ENCODE measurements at regions not wholly inside any gene's neighbourhood (a gene's known extent, or its start where the extent isn't known, plus 50 kb on each side); places are given as distances from the start of the nearest gene placed in this dataset.

DNA sequence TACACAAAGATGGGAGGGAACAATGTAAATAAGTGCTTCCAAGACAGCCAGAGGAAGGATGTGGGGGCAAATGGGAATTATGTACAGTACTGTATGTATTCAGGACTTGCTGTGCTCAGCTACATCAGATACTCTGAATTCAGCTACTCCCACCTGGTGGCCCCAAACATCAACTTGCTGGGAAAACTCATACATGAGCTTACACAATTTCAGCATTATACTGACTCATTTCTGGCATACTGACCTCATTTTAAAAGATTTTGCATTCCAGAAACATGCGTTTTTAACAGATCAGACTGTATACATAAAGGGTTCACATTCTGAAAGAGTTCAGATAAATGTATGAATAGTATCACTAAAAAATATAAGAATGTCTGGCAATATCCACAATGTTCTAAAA is 59.7 kb downstream of the GPX5 start:
- no peak for DNase-seq
- Mint-ChIP-seq H3K27ac (no peak overlapping the region), H3K27me3 (peaks cover 72% of the 10 kb centered on the region)

DNA sequence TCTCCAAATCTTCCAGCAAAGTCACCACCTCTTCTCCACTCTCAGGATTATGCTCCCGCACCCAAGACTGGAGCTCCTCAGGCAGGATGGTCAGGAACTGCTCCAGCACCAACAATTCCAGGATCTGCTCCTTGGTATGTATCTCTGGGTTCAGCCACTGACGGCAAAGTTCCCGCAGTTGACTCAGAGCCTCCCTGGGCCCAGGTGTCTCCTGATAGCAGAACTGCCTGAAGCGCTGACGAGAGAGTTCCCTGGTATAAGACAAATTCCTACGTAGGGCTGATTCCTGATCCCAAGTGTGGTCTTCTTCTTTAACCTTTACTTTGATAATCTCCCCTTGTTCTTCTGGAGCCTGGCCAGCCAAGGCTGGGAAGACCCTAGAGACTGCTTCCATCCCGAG is 60.6 kb downstream of the GPX5 start:
- H3K4me1 Mint-ChIP-seq (ENCODE audit: low read depth), result peaks cover 27% of the 10 kb centered on the region
- DNase-seq, result no peak
- H3K27ac Mint-ChIP-seq, result no peak overlapping the region
- H3K36me3 Mint-ChIP-seq (ENCODE audit: low read depth), result peaks cover 6% of the 10 kb centered on the region
- H3K4me3 Mint-ChIP-seq, result peak overlapping the region; percentile 82
- no peaks in the 10 kb centered on the region for H3K9me3 Mint-ChIP-seq
- peaks cover 82% of the 10 kb centered on the region for H3K27me3 Mint-ChIP-seq

More for the DNA sequence above, 59.7 kb downstream of the GPX5 start:
- no peaks in the 10 kb centered on the region for H3K9me3 Mint-ChIP-seq
- no peak overlapping the region for H3K4me3 Mint-ChIP-seq
- H3K36me3 Mint-ChIP-seq (ENCODE audit: low read depth), result peaks cover 6% of the 10 kb centered on the region
- peaks cover 27% of the 10 kb centered on the region for H3K4me1 Mint-ChIP-seq (ENCODE audit: low read depth)

DNA sequence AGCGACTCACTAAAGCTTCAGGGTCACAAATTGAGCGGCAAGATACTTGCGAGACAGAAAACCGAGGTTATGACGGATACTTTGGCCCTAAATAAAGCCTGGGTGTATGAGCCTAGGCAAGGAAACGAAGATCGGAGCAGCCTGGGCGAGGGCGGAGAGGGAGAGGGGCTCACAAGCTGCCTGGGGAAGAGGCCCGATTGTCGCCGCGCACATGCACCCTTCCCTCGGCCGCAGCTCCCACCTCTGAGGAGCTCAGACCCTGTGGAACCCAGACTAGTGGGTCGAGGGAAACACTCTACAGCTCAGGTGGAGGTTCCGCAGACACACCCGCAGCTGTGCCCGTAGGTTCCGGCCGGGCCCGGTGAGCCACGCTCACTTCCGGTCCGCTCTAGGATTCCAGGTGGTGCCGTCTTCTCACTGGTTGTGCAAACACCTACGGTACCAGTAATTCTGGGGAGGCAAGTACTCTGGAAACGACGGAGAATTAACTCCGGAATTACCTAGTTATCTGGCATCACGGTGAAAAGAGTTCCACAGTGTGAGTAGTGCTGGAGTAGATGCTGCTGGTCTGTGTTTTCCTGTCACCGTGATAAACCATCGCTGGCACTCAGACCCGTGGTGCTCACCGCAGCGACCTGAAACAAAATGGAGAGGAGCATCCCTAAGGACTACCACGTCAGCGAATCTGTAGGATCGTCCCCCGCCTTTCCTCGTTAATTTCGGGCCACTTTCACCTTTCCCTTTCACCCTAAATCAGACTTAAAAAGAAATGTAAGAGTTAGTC is 61.5 kb downstream of the GPX5 start:
- H3K4me3 Mint-ChIP-seq, result peak overlapping the region; percentile 82
- H3K36me3 Mint-ChIP-seq (ENCODE audit: low read depth), result peaks cover 6% of the 10 kb centered on the region
- H3K4me1 Mint-ChIP-seq (ENCODE audit: low read depth), result peaks cover 27% of the 10 kb centered on the region
- H3K27me3 Mint-ChIP-seq, result peaks cover 85% of the 10 kb centered on the region
- H3K27ac Mint-ChIP-seq, result no peak overlapping the region
- peak; percentile 79 for DNase-seq
- peaks cover 3% of the 10 kb centered on the region for H3K9me3 Mint-ChIP-seq

DNA sequence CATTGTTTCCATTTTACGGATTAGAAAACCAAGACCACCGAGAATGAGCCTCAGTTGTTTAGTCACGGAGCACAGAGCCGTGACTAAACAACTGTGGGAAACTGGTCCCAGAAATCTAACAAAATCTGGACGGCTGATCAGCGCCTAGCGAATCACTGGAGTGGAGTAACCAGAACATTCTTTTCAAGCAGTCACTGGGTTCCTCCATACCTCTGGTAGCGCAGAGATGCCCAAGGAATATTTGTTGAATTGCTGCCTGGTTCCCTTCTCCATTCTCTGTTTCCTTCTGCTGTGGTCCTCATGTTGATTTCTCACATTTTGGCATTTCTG is 62.0 kb downstream of the GPX5 start:
- DNase-seq, result no peak
- peaks cover 85% of the 10 kb centered on the region for H3K27me3 Mint-ChIP-seq
- peaks cover 3% of the 10 kb centered on the region for H3K9me3 Mint-ChIP-seq
- no peak overlapping the region for H3K27ac Mint-ChIP-seq
- H3K4me1 Mint-ChIP-seq (ENCODE audit: low read depth), result peaks cover 27% of the 10 kb centered on the region
- H3K36me3 Mint-ChIP-seq (ENCODE audit: low read depth), result peaks cover 6% of the 10 kb centered on the region
- peak overlapping the region; percentile 82 for H3K4me3 Mint-ChIP-seq

DNA sequence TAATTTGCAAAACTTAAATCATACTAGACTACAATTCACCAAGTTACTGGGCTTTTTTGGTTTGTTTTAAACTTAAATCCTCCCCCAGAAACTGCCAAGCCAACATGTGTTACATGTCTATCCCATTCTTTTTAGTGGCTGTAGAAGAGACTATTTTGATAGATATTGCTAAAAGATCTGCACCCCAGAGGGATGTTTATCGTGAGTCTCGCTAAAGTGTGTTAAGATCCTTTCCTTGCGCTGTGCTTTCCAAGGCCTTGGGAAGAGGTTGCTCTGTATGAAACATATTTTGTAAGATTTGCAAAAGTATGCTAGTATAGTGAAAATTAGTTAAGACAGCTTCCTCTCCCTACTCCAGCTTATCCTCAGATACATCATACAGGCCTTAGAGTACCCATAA is 63.0 kb downstream of the GPX5 start:
- peaks cover 3% of the 10 kb centered on the region for H3K9me3 Mint-ChIP-seq
- H3K27me3 Mint-ChIP-seq, result peaks cover 85% of the 10 kb centered on the region
- H3K4me1 Mint-ChIP-seq (ENCODE audit: low read depth), result peaks cover 27% of the 10 kb centered on the region
- peak overlapping the region; percentile 25 for H3K4me3 Mint-ChIP-seq
- H3K27ac Mint-ChIP-seq, result no peak overlapping the region
- DNase-seq, result no peak
- peaks cover 6% of the 10 kb centered on the region for H3K36me3 Mint-ChIP-seq (ENCODE audit: low read depth)

DNA sequence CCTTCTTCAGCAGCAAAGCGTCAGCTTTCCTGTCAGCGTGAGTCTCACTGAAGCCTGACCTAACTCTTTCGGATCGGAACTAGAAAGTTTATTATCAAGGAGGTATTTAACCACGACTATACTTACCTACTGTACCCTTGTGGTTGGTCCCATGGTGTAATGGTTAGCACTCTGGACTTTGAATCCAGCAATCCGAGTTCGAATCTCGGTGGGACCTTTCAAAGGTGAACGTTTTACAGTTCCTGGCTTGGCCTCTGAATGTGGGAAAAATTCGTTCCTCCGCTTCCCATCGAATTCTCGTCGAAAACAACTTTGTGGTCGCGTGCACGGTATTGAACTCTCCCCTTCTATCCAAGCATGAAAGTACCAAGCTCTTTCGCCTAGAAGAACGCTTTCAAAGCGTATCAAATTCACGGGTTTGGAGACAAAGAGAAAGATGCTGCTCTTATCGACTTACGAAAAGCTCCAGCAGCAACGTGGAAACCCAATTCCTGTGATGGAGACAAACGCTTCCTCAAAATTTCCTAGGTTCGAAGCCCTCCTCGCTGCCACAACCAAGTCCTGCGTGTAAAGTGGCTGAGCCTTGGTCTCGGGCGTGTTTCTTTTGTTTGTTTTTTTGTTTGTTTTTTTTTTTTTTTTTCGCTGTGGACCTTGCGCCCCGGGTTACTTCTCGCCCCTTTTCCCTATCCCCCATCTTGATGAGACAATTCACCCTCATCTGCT is 63.7 kb downstream of the GPX5 start:
- H3K27me3 Mint-ChIP-seq, result peaks cover 88% of the 10 kb centered on the region
- peak overlapping the region; percentile 6 for H3K27ac Mint-ChIP-seq
- H3K36me3 Mint-ChIP-seq (ENCODE audit: low read depth), result peaks cover 6% of the 10 kb centered on the region
- H3K4me3 Mint-ChIP-seq, result peak overlapping the region; percentile 25
- peak; percentile 53 for DNase-seq
- peaks cover 27% of the 10 kb centered on the region for H3K4me1 Mint-ChIP-seq (ENCODE audit: low read depth)
- H3K9me3 Mint-ChIP-seq, result peaks cover 3% of the 10 kb centered on the region

DNA sequence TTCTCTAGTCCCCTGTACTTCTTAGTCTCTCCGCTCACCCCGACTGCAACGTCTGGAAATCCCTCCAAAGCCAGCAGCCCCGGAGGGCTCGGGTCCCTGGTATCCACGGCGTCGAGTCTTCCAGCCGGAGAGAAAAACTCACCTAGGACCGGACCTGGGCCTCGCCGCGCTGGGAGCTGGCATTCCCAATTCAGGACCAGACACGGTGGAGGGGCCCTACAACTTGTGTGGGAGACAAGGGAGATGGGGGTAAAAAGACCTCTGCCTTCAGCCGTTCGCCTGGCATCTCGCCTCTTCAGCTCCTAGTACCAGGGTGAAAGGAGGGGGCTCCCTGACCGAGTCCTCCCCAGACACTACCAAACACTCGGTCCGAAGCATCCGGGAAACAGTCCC is 64.3 kb downstream of the GPX5 start:
- Mint-ChIP-seq H3K9me3 (peaks cover 3% of the 10 kb centered on the region), H3K27me3 (peaks cover 88% of the 10 kb centered on the region), H3K27ac (no peak overlapping the region), H3K36me3 (ENCODE audit: low read depth) (peaks cover 6% of the 10 kb centered on the region), H3K4me1 (ENCODE audit: low read depth) (peaks cover 27% of the 10 kb centered on the region), H3K4me3 (no peak overlapping the region)
- no peak for DNase-seq

DNA sequence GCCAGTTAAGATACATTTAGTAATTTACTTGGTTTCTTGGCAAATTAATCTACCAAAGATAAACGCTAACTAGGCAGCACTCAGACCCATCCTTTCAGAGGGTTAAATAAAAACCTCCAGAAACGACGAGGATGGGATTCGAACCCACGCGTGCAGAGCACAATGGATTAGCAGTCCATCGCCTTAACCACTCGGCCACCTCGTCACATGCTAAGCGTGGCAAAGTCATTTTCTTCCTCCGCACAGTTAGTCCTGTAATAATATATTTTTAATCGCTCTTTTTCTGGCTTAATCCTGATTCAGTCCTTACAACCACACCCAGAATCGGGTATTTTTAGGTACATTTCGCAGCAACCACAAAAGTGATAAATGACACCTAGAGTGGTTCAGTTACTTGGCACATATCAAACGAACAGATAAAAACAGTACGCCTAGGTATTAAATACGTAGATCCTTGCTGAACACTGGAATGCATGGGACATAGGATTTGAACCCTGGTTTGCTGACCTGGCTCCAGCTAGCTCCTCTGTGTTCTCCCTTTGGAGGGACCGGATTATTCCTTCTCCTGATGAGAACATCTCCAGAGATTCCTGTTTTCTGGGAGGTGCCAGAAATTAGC is 71.6 kb downstream of the GPX5 start:
- no peaks in the 10 kb centered on the region for H3K36me3 Mint-ChIP-seq (ENCODE audit: low read depth)
- H3K9me3 Mint-ChIP-seq, result peaks cover 7% of the 10 kb centered on the region
- DNase-seq, result peak; percentile 55
- peaks cover 76% of the 10 kb centered on the region for H3K27me3 Mint-ChIP-seq
- H3K4me3 Mint-ChIP-seq, result peak overlapping the region; percentile 36
- H3K4me1 Mint-ChIP-seq (ENCODE audit: low read depth), result peaks cover 3% of the 10 kb centered on the region
- no peak overlapping the region for H3K27ac Mint-ChIP-seq

DNA sequence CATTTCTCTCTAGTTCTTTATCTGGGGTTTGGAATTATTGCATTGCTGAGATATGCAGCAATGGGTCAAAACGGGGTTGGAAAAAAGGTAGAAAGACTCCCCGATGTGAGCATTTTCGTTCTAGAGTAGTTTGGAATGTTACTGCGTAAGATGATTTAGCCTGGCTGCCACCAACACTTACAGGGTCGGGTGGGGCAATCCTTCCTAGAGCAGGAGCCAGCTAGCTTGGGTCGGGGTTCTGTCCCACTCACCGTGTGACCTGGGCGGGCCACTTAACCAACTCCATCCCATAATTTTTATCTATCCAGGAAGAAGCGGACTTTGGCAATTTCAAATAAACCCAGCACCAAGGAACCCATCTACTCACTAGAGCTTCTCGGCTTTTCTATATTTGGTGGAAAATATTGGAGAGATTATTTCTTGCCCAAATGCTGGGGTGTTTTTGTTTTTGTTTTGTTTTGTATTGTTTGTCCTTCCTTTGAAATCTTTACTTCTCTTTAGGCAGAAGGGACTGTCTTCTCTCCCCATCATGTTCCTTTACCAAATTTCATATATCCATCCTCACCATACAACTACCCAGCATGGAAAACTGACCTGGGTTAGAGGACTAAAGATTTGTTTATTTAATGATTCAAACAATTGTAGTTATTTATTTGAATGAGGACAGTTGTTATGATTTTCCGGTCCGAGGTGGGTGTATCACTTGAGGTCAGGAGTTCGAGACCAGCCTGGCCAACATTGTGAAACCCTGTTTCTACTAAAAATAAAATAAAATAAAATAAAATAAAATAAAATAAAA is 72.4 kb downstream of the GPX5 start:
- Mint-ChIP-seq H3K4me1 (ENCODE audit: low read depth) (peaks cover 3% of the 10 kb centered on the region), H3K9me3 (peaks cover 7% of the 10 kb centered on the region), H3K27me3 (peaks cover 72% of the 10 kb centered on the region), H3K36me3 (ENCODE audit: low read depth) (no peaks in the 10 kb centered on the region), H3K4me3 (peak overlapping the region; percentile 36), H3K27ac (no peak overlapping the region)
- DNase-seq, result no peak

DNA sequence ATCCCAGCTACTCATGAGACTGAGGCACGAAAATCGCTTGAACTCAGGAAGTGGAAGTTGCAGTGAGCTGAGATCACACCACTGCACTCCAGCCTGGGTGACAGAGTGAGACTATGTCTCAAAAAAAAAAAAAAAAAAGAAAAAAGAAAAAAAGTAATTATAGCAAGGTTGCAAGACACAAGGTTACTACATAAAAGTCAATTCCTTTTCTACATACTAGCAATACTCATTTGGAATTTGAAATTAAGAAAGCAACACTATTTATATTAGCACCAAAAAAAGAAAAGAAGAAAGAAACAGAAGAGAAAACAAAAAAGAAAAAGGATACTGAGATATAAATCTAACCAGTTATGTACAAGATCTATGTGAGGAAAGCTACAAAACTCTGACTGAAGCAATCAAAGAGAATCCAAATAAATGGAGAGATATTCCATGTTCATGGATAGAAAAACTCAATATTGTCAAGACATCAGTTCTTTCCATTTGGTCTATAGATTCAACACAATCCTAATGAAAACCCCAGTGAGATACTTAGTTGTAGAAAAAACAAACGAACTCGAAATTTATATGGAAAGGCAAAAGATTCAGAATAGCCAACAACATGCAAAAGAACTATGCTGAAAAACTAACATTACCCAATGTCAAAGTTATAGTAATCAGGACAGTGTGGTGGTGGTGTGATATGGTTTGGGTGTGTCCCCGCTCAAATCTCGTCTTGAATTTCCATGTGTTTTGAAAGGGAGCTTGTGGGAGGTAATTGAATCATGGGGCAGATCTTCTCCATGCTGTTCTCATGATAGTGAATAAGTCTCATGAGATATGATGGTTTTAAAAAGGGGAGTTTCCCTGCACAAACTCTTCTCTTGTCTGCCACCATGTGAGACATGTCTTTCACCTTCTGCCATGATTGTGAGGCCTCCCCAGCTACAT is 73.3 kb downstream of the GPX5 start:
- no peak for DNase-seq

DNA sequence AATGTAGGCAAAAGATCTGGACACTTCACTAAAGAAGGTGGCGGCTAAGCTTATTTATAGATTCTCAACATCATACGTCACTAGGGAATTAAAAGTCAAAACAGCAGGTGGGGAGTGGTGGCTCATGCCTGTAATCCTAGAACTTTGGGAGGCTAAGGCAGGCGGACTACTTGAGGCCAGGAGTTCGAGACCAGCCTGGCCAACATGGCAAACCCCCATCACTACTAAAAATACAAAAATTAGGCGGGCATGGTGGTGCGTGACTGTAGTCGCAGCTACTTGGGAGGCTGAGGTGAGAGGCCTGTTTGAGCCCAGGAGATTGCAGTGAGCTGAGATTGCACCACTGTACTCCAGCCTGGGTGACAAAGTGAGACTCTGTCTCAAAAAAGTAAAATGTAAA is 74.6 kb downstream of the GPX5 start:
- H3K4me3 Mint-ChIP-seq, result no peak overlapping the region
- DNase-seq, result no peak
- no peak overlapping the region for H3K27ac Mint-ChIP-seq
- peaks cover 77% of the 10 kb centered on the region for H3K27me3 Mint-ChIP-seq
- H3K36me3 Mint-ChIP-seq (ENCODE audit: low read depth), result no peaks in the 10 kb centered on the region
- H3K4me1 Mint-ChIP-seq (ENCODE audit: low read depth), result peaks cover 3% of the 10 kb centered on the region
- peaks cover 7% of the 10 kb centered on the region for H3K9me3 Mint-ChIP-seq

More for the DNA sequence above, 73.3 kb downstream of the GPX5 start:
- peaks cover 3% of the 10 kb centered on the region for H3K4me1 Mint-ChIP-seq (ENCODE audit: low read depth)
- H3K4me3 Mint-ChIP-seq, result no peak overlapping the region
- H3K36me3 Mint-ChIP-seq (ENCODE audit: low read depth), result no peaks in the 10 kb centered on the region
- H3K27ac Mint-ChIP-seq, result no peak overlapping the region
- H3K9me3 Mint-ChIP-seq, result peaks cover 7% of the 10 kb centered on the region
- peaks cover 78% of the 10 kb centered on the region for H3K27me3 Mint-ChIP-seq

DNA sequence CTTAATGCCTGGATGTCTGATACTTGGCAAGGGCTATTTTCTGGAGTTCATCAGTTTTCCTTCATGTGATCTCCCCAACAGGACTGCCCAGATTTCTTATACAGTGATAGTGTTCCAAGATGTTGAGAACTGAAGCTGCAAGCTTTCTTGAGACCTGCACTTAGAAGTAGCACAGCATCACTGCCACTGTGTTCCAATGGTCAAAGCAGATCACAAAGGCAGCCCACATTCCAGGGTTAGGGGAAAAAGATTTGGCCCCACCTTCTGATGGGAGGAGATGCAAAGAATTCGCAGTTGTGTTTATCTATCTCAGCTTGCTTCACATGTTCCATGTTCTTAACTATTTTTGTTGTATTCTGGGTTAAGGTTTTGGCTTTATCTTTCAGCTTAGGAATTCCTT is 78.2 kb downstream of the GPX5 start:
- DNase-seq, result no peak
- Mint-ChIP-seq H3K27ac (no peak overlapping the region), H3K36me3 (ENCODE audit: low read depth) (no peaks in the 10 kb centered on the region), H3K9me3 (peaks cover 6% of the 10 kb centered on the region), H3K4me1 (ENCODE audit: low read depth) (peaks cover 6% of the 10 kb centered on the region), H3K4me3 (no peak overlapping the region), H3K27me3 (peaks cover 78% of the 10 kb centered on the region)

DNA sequence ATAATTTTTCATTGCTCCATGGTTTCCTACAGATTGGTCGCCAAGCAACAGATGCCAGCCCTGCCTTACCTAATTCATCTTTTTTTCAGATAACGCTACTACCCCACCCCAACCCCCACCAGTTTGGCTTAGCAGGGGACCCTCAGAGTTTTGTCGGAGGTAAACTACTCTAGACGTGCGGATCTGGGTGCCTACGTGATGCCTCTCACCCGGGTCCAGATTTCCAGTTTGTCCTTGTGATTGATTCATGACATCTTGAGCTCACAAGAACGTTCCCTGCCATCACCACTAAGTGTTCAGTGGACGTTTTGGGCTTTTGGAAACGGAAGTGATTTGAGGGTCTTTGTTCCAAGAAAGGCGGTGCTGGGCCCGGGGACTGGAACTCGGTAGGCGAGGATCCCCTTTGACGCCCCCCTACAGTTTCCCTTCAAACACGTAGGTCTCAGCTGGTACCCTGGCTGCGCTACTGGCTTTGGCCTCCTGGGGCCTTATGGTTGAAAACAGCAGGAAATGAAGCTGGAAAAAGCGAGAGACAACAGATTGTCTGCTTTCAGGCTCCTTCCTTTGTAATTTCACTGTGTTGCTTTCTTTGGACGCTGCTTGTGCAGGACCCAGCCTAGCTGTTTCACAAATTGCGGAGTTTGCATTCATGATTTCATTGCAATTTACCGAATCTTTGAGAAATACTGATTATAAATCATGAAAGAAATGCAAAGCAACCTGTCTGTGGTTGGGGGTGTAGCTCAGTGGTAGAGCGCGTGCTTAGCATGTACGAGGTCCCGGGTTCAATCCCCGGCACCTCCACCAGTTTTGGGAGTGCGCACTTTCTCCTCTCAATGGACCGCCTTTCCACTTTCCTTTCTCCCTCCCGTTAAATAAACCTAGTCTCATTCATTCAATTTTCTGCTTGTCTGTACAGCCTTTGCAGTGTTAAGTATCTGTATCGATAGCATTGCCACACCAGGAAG is 81.0 kb downstream of the GPX5 start:
- H3K36me3 Mint-ChIP-seq (ENCODE audit: low read depth), result no peaks in the 10 kb centered on the region
- H3K27me3 Mint-ChIP-seq, result peaks cover 75% of the 10 kb centered on the region
- H3K9me3 Mint-ChIP-seq, result no peaks in the 10 kb centered on the region
- peak overlapping the region; percentile 89 for H3K27ac Mint-ChIP-seq
- peak; percentile 72 for DNase-seq
- H3K4me1 Mint-ChIP-seq (ENCODE audit: low read depth), result peaks cover 6% of the 10 kb centered on the region
- peak overlapping the region; percentile 70 for H3K4me3 Mint-ChIP-seq

Measured in activated T-cell treated with anti-CD3 and anti-CD28 coated beads, Interleukin-2, amount 50 U/mL, for 24 hours (primary cell).